ENCODE measurements at regions not wholly inside any gene's neighbourhood (a gene's known extent, or its start where the extent isn't known, plus 50 kb on each side); places are given as distances from the start of the nearest gene placed in this dataset.

GRCh38 chr5:72009280-72009679, 98.0 kb upstream of the MAP1B start:
- POLR2A ChIA-PET, result no interaction called here
- Mint-ChIP-seq H3K4me1 (ENCODE audit: low read depth, unreplicated experiment) (no peaks in the 10 kb centered on the region), H3K4me3 (ENCODE audit: unreplicated experiment) (no peak overlapping the region), H3K27me3 (ENCODE audit: insufficient read depth, unreplicated experiment) (peaks cover 14% of the 10 kb centered on the region), H3K27ac (ENCODE audit: unreplicated experiment) (no peak overlapping the region), H3K9me3 (ENCODE audit: unreplicated experiment) (no peaks in the 10 kb centered on the region), H3K36me3 (ENCODE audit: insufficient read depth, unreplicated experiment) (no peaks in the 10 kb centered on the region)
- CTCF ChIA-PET, result no interaction called here
- no peaks in the 10 kb centered on the region for H3K27me3 ChIP-seq (replicated peaks; ENCODE audit: control insufficient read depth, insufficient read depth, low read length)
- H3K4me3 ChIP-seq (ENCODE audit: low read depth, low read length), result no peak overlapping the region
- no peak for DNase-seq
- intact Hi-C loops (cut with micrococcal nuclease; ENCODE audit: unreplicated experiment), result no loop called here
- no peaks in the 10 kb centered on the region for H3K36me3 ChIP-seq (ENCODE audit: control insufficient read depth, insufficient read depth, low read length)
- no peaks in the 10 kb centered on the region for H3K4me1 ChIP-seq
- H3K9me3 ChIP-seq, result no peaks in the 10 kb centered on the region
- no peak for TF ChIP-seq CTCF (IDR thresholded peaks at IDR 0.05; ENCODE audit: insufficient read depth in 1 of 2, low read depth in 1 of 2, low read length in 1 of 2, severe bottlenecking in 1 of 2, unreplicated experiment in 1 of 2)
- no TSS peak for BruUV-seq (replicated peaks)

DNA sequence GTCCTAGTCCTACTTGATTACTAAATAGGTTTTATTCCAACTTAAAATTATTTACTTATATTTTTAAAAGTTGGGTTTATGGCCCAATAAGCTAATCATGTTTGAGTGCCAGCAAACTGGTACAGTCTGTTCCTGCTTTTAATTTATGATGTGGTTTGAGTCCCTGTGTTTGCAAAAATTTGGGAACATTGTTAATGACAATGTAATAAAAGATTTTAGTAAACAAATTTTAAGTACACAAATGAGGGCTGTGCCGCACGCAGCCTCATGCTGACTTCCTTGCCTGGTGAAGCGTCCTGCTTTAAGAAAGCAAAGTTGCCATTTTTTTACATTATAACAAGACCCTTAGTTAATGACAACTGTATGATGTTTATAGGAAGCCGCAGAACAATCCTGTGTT, 96.8 kb upstream of the MAP1B start:
- Histone ChIP-seq H3K4me3 (ENCODE audit: low read depth, low read length) (no peak overlapping the region), H3K4me1 (no peaks in the 10 kb centered on the region), H3K9me3 (no peaks in the 10 kb centered on the region), H3K36me3 (ENCODE audit: control insufficient read depth, insufficient read depth, low read length) (no peaks in the 10 kb centered on the region), H3K27me3 (replicated peaks; ENCODE audit: control insufficient read depth, insufficient read depth, low read length) (no peaks in the 10 kb centered on the region)
- no peak overlapping the region for H3K27ac Mint-ChIP-seq (ENCODE audit: unreplicated experiment)
- BruUV-seq (replicated peaks), result no TSS peak
- no peak overlapping the region for H3K4me3 Mint-ChIP-seq (ENCODE audit: unreplicated experiment)
- ChIA-PET POLR2A (no interaction called here), CTCF (no interaction called here)
- intact Hi-C loops (cut with micrococcal nuclease; ENCODE audit: unreplicated experiment), result no loop called here
- DNase-seq, result no peak
- H3K27me3 Mint-ChIP-seq (ENCODE audit: insufficient read depth, unreplicated experiment), result peaks cover 14% of the 10 kb centered on the region
- no peaks in the 10 kb centered on the region for H3K4me1 Mint-ChIP-seq (ENCODE audit: low read depth, unreplicated experiment)
- no peak for TF ChIP-seq CTCF (IDR thresholded peaks at IDR 0.05; ENCODE audit: insufficient read depth in 1 of 2, low read depth in 1 of 2, low read length in 1 of 2, severe bottlenecking in 1 of 2, unreplicated experiment in 1 of 2)
- no peaks in the 10 kb centered on the region for H3K36me3 Mint-ChIP-seq (ENCODE audit: insufficient read depth, unreplicated experiment)
- H3K9me3 Mint-ChIP-seq (ENCODE audit: unreplicated experiment), result no peaks in the 10 kb centered on the region

DNA sequence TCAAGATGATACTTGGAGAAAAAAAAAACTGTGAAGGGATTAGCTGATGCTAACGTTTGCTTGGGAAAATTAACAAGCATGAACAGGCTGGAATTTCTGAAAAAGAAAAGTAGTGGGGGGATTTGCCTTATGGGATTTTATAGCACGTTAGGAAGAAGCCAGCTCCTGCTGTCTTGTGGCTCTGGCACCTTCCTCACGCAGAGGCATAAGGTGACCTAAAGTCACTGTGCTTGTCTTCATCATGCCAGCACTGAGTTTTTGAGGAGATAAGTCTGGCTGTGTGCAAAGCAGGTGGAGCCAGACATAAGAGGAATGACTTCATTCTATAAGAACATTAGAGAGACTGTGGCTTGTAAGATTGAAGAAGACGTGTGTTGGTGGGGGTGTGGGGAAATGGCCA, 94.4 kb upstream of the MAP1B start:
- intact Hi-C loops (cut with micrococcal nuclease; ENCODE audit: unreplicated experiment), result no loop called here
- Mint-ChIP-seq H3K27me3 (ENCODE audit: insufficient read depth, unreplicated experiment) (peaks cover 9% of the 10 kb centered on the region), H3K36me3 (ENCODE audit: insufficient read depth, unreplicated experiment) (no peaks in the 10 kb centered on the region), H3K9me3 (ENCODE audit: unreplicated experiment) (no peaks in the 10 kb centered on the region), H3K4me3 (ENCODE audit: unreplicated experiment) (no peak overlapping the region), H3K27ac (ENCODE audit: unreplicated experiment) (no peak overlapping the region), H3K4me1 (ENCODE audit: low read depth, unreplicated experiment) (no peaks in the 10 kb centered on the region)
- no peaks in the 10 kb centered on the region for H3K27me3 ChIP-seq (replicated peaks; ENCODE audit: control insufficient read depth, insufficient read depth, low read length)
- ChIA-PET CTCF (no interaction called here), POLR2A (no interaction called here)
- no peaks in the 10 kb centered on the region for H3K36me3 ChIP-seq (ENCODE audit: control insufficient read depth, insufficient read depth, low read length)
- TF ChIP-seq CTCF (IDR thresholded peaks at IDR 0.05; ENCODE audit: insufficient read depth in 1 of 2, low read depth in 1 of 2, low read length in 1 of 2, severe bottlenecking in 1 of 2, unreplicated experiment in 1 of 2), result no peak
- H3K9me3 ChIP-seq, result no peaks in the 10 kb centered on the region
- BruUV-seq (replicated peaks), result no TSS peak
- H3K4me1 ChIP-seq, result no peaks in the 10 kb centered on the region
- no peak for DNase-seq
- no peak overlapping the region for H3K4me3 ChIP-seq (ENCODE audit: low read depth, low read length)
